T-helper 17 cell (primary cell): ENCODE measurements at regions not wholly inside any gene's neighbourhood (a gene's known extent, or its start where the extent isn't known, plus 50 kb on each side); places are given as distances from the start of the nearest gene placed in this dataset.
"Not testable (repeated sequence)": the region's sequence is repeated elsewhere in the genome, so short reads cannot be mapped to it uniquely, and the experiment has no call there.

Experiments
- ATAC-seq: fragments of 150-1000 bp; cut with Tn5 transposase; 2 replicates; pipeline ENCODE4 v1.10.0; 2021; ENCODE audit warnings: mild to moderate bottlenecking, moderate library complexity
- DNase-seq, 3 donors: peaks; one replicate each; pipeline versions ENCODE4 v3.0.0 to v3.0.0-alpha.2; 2020 to 2021
- H3K9me3 ChIP-seq: one replicate; pipeline ENCODE4 v1.7.0; 2013; ENCODE audit warnings: low read length, mild to moderate bottlenecking; ENCODE audit not compliant: control insufficient read depth, poor library complexity, severe bottlenecking
- H3K27ac Mint-ChIP-seq: one replicate; pipeline ENCODE4 v1.8.0; 2022; ENCODE audit warnings: mild to moderate bottlenecking, moderate library complexity, mixed read lengths
- H3K27me3 Mint-ChIP-seq: one replicate; pipeline ENCODE4 v1.8.0; 2022; ENCODE audit warnings: mixed read lengths
- H3K36me3 Mint-ChIP-seq: one replicate; pipeline ENCODE4 v1.8.0; 2022; ENCODE audit warnings: low read depth, mixed read lengths
- H3K4me1 Mint-ChIP-seq: one replicate; pipeline ENCODE4 v1.8.0; 2022; ENCODE audit warnings: mild to moderate bottlenecking, mixed read lengths
- H3K4me3 Mint-ChIP-seq: one replicate; pipeline ENCODE4 v1.8.0; 2022; ENCODE audit warnings: mild to moderate bottlenecking, moderate library complexity, mixed read lengths

GRCh38 chr6:137389150-137389704, 105.0 kb downstream of the OLIG3 start:
- ATAC-seq (peak; percentile 100), DNase-seq (peak in 2 of 3 donors; percentile 29 to 35)
- no peaks in the 10 kb centered on the region for H3K27me3 Mint-ChIP-seq
- H3K4me1 Mint-ChIP-seq = peaks cover 44% of the 10 kb centered on the region
- H3K27ac Mint-ChIP-seq = peak overlapping the region; percentile 98
- H3K9me3 ChIP-seq = no peaks in the 10 kb centered on the region
- peaks cover 4% of the 10 kb centered on the region for H3K36me3 Mint-ChIP-seq
- peak overlapping the region; percentile 83 for H3K4me3 Mint-ChIP-seq

GRCh38 chr6:137387096-137387764, 107.0 kb downstream of the OLIG3 start:
- no peak overlapping the region for H3K4me3 Mint-ChIP-seq
- peaks cover 34% of the 10 kb centered on the region for H3K4me1 Mint-ChIP-seq
- peak overlapping the region; percentile 3 for H3K27ac Mint-ChIP-seq
- DNase-seq (no peak), ATAC-seq (no peak)
- H3K27me3 Mint-ChIP-seq = no peaks in the 10 kb centered on the region
- peaks cover 2% of the 10 kb centered on the region for H3K36me3 Mint-ChIP-seq
- H3K9me3 ChIP-seq = no peaks in the 10 kb centered on the region

GRCh38 chr6:137383287-137383686, 110.9 kb downstream of the OLIG3 start:
- not testable (repeated sequence) for H3K36me3 Mint-ChIP-seq, ATAC-seq, H3K9me3 ChIP-seq, DNase-seq, H3K27me3 Mint-ChIP-seq, H3K4me1 Mint-ChIP-seq, H3K27ac Mint-ChIP-seq
- H3K4me3 Mint-ChIP-seq = peak overlapping the region; percentile 34

- no peaks in the 10 kb centered on the region for H3K27me3 Mint-ChIP-seq
- DNase-seq (no peak), ATAC-seq (no peak)
- H3K9me3 ChIP-seq = no peaks in the 10 kb centered on the region
- peaks cover 3% of the 10 kb centered on the region for H3K36me3 Mint-ChIP-seq
- peaks cover 6% of the 10 kb centered on the region for H3K4me1 Mint-ChIP-seq
- no peak overlapping the region for H3K4me3 Mint-ChIP-seq
- H3K27ac Mint-ChIP-seq = no peak overlapping the region
These were observed 116.2 kb downstream of the OLIG3 start for GRCh38 chr6:137378090-137378369.

- H3K27me3 Mint-ChIP-seq = no peaks in the 10 kb centered on the region
These were observed 120.9 kb downstream of the OLIG3 start for GRCh38 chr6:137373296-137373695.

GRCh38 chr6:137372532-137372931, 121.7 kb downstream of the OLIG3 start:
- no peak overlapping the region for H3K4me3 Mint-ChIP-seq
- no peak for ATAC-seq
- no peaks in the 10 kb centered on the region for H3K27me3 Mint-ChIP-seq
- peaks cover 3% of the 10 kb centered on the region for H3K36me3 Mint-ChIP-seq
- H3K9me3 ChIP-seq = no peaks in the 10 kb centered on the region
- H3K27ac Mint-ChIP-seq = no peak overlapping the region
- peaks cover 16% of the 10 kb centered on the region for H3K4me1 Mint-ChIP-seq
- DNase-seq = no peak

More at GRCh38 chr6:137373296-137373695, 120.9 kb downstream of the OLIG3 start:
- peaks cover 16% of the 10 kb centered on the region for H3K4me1 Mint-ChIP-seq
- no peaks in the 10 kb centered on the region for H3K9me3 ChIP-seq
- H3K36me3 Mint-ChIP-seq = peaks cover 3% of the 10 kb centered on the region
- ATAC-seq = no peak
- H3K27ac Mint-ChIP-seq = no peak overlapping the region
- H3K4me3 Mint-ChIP-seq = no peak overlapping the region
- DNase-seq = no peak

- Mint-ChIP-seq H3K27ac (no peak overlapping the region), H3K36me3 (peaks cover 3% of the 10 kb centered on the region), H3K4me3 (no peak overlapping the region), H3K27me3 (no peaks in the 10 kb centered on the region), H3K4me1 (peaks cover 16% of the 10 kb centered on the region)
- ATAC-seq (no peak), DNase-seq (no peak)
- H3K9me3 ChIP-seq = no peaks in the 10 kb centered on the region
These were observed 122.6 kb downstream of the OLIG3 start for GRCh38 chr6:137371634-137372016.

- H3K9me3 ChIP-seq = no peaks in the 10 kb centered on the region
- ATAC-seq = no peak
- DNase-seq = no peak
- H3K27me3 Mint-ChIP-seq = no peaks in the 10 kb centered on the region
- peaks cover 12% of the 10 kb centered on the region for H3K4me1 Mint-ChIP-seq
- H3K36me3 Mint-ChIP-seq = no peaks in the 10 kb centered on the region
- H3K27ac Mint-ChIP-seq = no peak overlapping the region
- H3K4me3 Mint-ChIP-seq = no peak overlapping the region
These were observed 123.1 kb downstream of the OLIG3 start for GRCh38 chr6:137370871-137371633.

GRCh38 chr6:137369136-137369535, 125.1 kb downstream of the OLIG3 start:
- H3K4me1 Mint-ChIP-seq = peaks cover 12% of the 10 kb centered on the region
- no peak for ATAC-seq

GRCh38 chr6:137365707-137366437, 128.3 kb downstream of the OLIG3 start:
- peaks cover 28% of the 10 kb centered on the region for H3K4me1 Mint-ChIP-seq
- H3K9me3 ChIP-seq = no peaks in the 10 kb centered on the region

More at GRCh38 chr6:137369136-137369535, 125.1 kb downstream of the OLIG3 start:
- H3K4me3 Mint-ChIP-seq = no peak overlapping the region
- no peaks in the 10 kb centered on the region for H3K36me3 Mint-ChIP-seq
- no peaks in the 10 kb centered on the region for H3K9me3 ChIP-seq
- no peak for DNase-seq
- H3K27ac Mint-ChIP-seq = no peak overlapping the region
- H3K27me3 Mint-ChIP-seq = no peaks in the 10 kb centered on the region

GRCh38 chr6:137363805-137364138, 130.4 kb downstream of the OLIG3 start:
- Mint-ChIP-seq H3K36me3 (no peaks in the 10 kb centered on the region), H3K4me1 (peaks cover 22% of the 10 kb centered on the region), H3K4me3 (peak overlapping the region; percentile 69), H3K27ac (peak overlapping the region; percentile 86), H3K27me3 (no peaks in the 10 kb centered on the region)
- no peaks in the 10 kb centered on the region for H3K9me3 ChIP-seq
- ATAC-seq (peak; percentile 83), DNase-seq (no peak)

More at GRCh38 chr6:137365707-137366437, 128.3 kb downstream of the OLIG3 start:
- no peak for ATAC-seq
- no peaks in the 10 kb centered on the region for H3K27me3 Mint-ChIP-seq
- H3K27ac Mint-ChIP-seq = no peak overlapping the region
- no peak overlapping the region for H3K4me3 Mint-ChIP-seq
- DNase-seq = no peak
- H3K36me3 Mint-ChIP-seq = no peaks in the 10 kb centered on the region

GRCh38 chr6:137362878-137363804, 131.1 kb downstream of the OLIG3 start:
- ATAC-seq (peak; percentile 32), DNase-seq (no peak)
- Mint-ChIP-seq H3K4me1 (peaks cover 23% of the 10 kb centered on the region), H3K27me3 (no peaks in the 10 kb centered on the region), H3K27ac (peak overlapping the region; percentile 86), H3K4me3 (peak overlapping the region; percentile 69), H3K36me3 (no peaks in the 10 kb centered on the region)
- no peaks in the 10 kb centered on the region for H3K9me3 ChIP-seq
